Mucosa of rectum (tissue), 2 donors: ENCODE measurements at regions not wholly inside any gene's neighbourhood (a gene's known extent, or its start where the extent isn't known, plus 50 kb on each side); places are given as distances from the start of the nearest gene placed in this dataset.

ENCODE experiments used
- H3K27ac ChIP-seq, 2 donors: one replicate each; pipeline ENCODE4 v1.7.0; 2013; ENCODE audit warnings: inconsistent platforms in 2 of 2, low read depth in 2 of 2, low read length in 2 of 2
- H3K27me3 ChIP-seq, 2 donors: one replicate each; pipeline ENCODE4 v1.7.0; 2013; ENCODE audit warnings: low read length in 2 of 2; ENCODE audit not compliant: control insufficient read depth in 2 of 2, insufficient read depth in 2 of 2
- H3K36me3 ChIP-seq, 2 donors: one replicate each; pipeline ENCODE4 v1.7.0; 2013; ENCODE audit warnings: low read length in 2 of 2; ENCODE audit not compliant: control insufficient read depth in 2 of 2, insufficient read depth in 2 of 2
- H3K4me1 ChIP-seq, 2 donors: one replicate each; pipeline ENCODE4 v1.7.0; 2013; ENCODE audit warnings: low read length in 2 of 2, mild to moderate bottlenecking in 1 of 2; ENCODE audit not compliant: control insufficient read depth in 2 of 2, insufficient read depth in 2 of 2
- H3K4me3 ChIP-seq, 2 donors: one replicate each; pipeline ENCODE4 v1.7.0; 2013; ENCODE audit warnings: low read length in 2 of 2
- H3K9ac ChIP-seq, 2 donors: one replicate each; pipeline ENCODE4 v1.7.0; 2013; ENCODE audit warnings: low read length in 2 of 2, low read depth in 1 of 2, mild to moderate bottlenecking in 1 of 2
- H3K9me3 ChIP-seq, 2 donors: one replicate each; pipeline ENCODE4 v1.7.0; 2013; ENCODE audit warnings: low read length in 2 of 2; ENCODE audit not compliant: control insufficient read depth in 2 of 2
- donor health status: healthy.
- donor health status: Normal muscosa, but diverticular disease.

- Histone ChIP-seq H3K4me1 (no peaks in the 10 kb centered on the region), H3K36me3 (no peaks in the 10 kb centered on the region), H3K4me3 (no peak overlapping the region), H3K9me3 (no peaks in the 10 kb centered on the region), H3K27ac (no peak overlapping the region), H3K9ac (no peak overlapping the region), H3K27me3 (peaks cover 0 to 2% of the 10 kb centered on the region in 2 donors)
These were observed 382.2 kb downstream of the FUT8 start for GRCh38 chr14:65794674-65795279.

DNA sequence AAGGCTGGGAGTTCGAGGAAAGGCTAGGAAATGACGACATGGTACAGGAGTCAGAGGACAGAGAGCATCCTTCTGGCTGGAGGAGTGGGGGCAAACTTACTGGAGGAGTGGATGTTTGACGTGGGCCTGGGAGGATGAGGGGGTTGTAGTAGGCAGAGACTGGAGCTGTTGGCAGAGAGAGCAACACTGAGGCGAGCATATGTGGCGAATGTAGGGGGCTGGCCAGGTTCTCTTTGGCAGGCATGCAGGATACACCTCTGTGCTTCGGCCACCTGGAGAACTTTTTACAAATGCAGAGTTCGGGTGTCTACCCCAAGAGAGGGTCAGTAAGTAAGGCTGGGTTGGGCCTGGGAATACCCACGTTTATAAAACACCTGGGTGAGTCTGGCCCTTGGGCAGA, 385.7 kb downstream of the FUT8 start:
- Histone ChIP-seq H3K4me3 (no peak overlapping the region), H3K9me3 (no peaks in the 10 kb centered on the region), H3K27me3 (peaks cover 0 to 2% of the 10 kb centered on the region in 2 donors), H3K9ac (no peak overlapping the region), H3K27ac (no peak overlapping the region), H3K36me3 (no peaks in the 10 kb centered on the region), H3K4me1 (no peaks in the 10 kb centered on the region)

GRCh38 chr14:65800694-65801093, 388.2 kb downstream of the FUT8 start:
- no peak overlapping the region for H3K9ac ChIP-seq

GRCh38 chr14:65802196-65802595, 389.7 kb downstream of the FUT8 start:
- Histone ChIP-seq H3K4me1 (no peaks in the 10 kb centered on the region), H3K4me3 (no peak overlapping the region), H3K27ac (no peak overlapping the region), H3K9ac (no peak overlapping the region), H3K27me3 (no peaks in the 10 kb centered on the region), H3K9me3 (no peaks in the 10 kb centered on the region), H3K36me3 (no peaks in the 10 kb centered on the region)

More at GRCh38 chr14:65800694-65801093, 388.2 kb downstream of the FUT8 start:
- no peak overlapping the region for H3K4me3 ChIP-seq
- H3K27ac ChIP-seq = no peak overlapping the region
- H3K36me3 ChIP-seq = no peaks in the 10 kb centered on the region
- H3K27me3 ChIP-seq = no peaks in the 10 kb centered on the region
- H3K4me1 ChIP-seq = no peaks in the 10 kb centered on the region
- no peaks in the 10 kb centered on the region for H3K9me3 ChIP-seq

GRCh38 chr14:65803885-65804284, 391.4 kb downstream of the FUT8 start:
- Histone ChIP-seq H3K27ac (no peak overlapping the region), H3K4me1 (no peaks in the 10 kb centered on the region), H3K27me3 (no peaks in the 10 kb centered on the region), H3K9ac (no peak overlapping the region), H3K4me3 (no peak overlapping the region), H3K36me3 (no peaks in the 10 kb centered on the region), H3K9me3 (peaks cover 0 to 4% of the 10 kb centered on the region in 2 donors)

DNA sequence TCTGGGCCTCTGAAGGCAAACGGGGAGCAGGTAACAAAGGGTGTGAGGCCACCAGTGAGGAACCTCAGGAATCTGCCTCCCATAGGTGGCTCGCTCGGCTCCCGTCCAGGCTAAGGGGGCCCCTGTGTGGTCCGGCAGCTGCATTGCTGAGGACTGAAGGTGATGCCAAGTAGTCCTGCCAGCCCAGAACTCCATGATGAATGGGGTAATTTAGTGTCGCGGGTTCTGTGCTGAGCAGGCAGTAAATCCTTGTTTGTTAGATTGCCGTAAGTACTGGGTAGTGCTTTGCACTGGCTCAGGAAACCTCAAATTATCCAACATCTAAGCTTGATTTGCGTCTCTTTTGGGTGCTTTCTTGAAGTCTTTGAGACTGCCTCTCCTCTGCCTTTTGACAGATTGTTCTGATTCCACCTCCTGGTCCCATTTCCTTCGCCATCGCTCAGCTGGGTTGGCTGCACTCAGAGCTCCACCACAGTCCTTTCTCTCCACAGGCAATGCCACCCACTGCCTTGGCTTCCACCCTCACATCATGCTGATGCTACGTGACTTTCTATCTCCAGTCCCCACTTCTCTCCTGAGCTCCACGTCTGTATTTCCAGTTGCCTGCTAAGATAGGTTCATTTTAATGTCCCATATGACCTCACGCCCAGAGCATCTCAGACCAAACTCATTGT, 392.0 kb downstream of the FUT8 start:
- no peaks in the 10 kb centered on the region for H3K4me1 ChIP-seq
- H3K9me3 ChIP-seq = peaks cover 0 to 8% of the 10 kb centered on the region in 2 donors

GRCh38 chr14:65805113-65805473, 392.6 kb downstream of the FUT8 start:
- no peak overlapping the region for H3K9ac ChIP-seq
- no peak overlapping the region for H3K4me3 ChIP-seq
- H3K27ac ChIP-seq = no peak overlapping the region
- H3K27me3 ChIP-seq = no peaks in the 10 kb centered on the region
- H3K9me3 ChIP-seq = peaks cover 0 to 8% of the 10 kb centered on the region in 2 donors
- no peaks in the 10 kb centered on the region for H3K4me1 ChIP-seq
- no peaks in the 10 kb centered on the region for H3K36me3 ChIP-seq

More for the DNA sequence above, 392.0 kb downstream of the FUT8 start:
- no peaks in the 10 kb centered on the region for H3K27me3 ChIP-seq
- no peak overlapping the region for H3K4me3 ChIP-seq
- H3K9ac ChIP-seq = no peak overlapping the region
- no peaks in the 10 kb centered on the region for H3K36me3 ChIP-seq
- H3K27ac ChIP-seq = no peak overlapping the region

GRCh38 chr14:65808390-65808789, 395.9 kb downstream of the FUT8 start:
- H3K9ac ChIP-seq = no peak overlapping the region
- no peaks in the 10 kb centered on the region for H3K36me3 ChIP-seq
- H3K4me3 ChIP-seq = no peak overlapping the region
- no peaks in the 10 kb centered on the region for H3K4me1 ChIP-seq
- no peaks in the 10 kb centered on the region for H3K27me3 ChIP-seq
- no peak overlapping the region for H3K27ac ChIP-seq
- peaks cover 0 to 8% of the 10 kb centered on the region in 2 donors for H3K9me3 ChIP-seq

- no peaks in the 10 kb centered on the region for H3K36me3 ChIP-seq
- H3K4me3 ChIP-seq = no peak overlapping the region
- no peaks in the 10 kb centered on the region for H3K27me3 ChIP-seq
- peaks cover 0 to 8% of the 10 kb centered on the region in 2 donors for H3K9me3 ChIP-seq
- H3K9ac ChIP-seq = no peak overlapping the region
- no peaks in the 10 kb centered on the region for H3K4me1 ChIP-seq
- H3K27ac ChIP-seq = no peak overlapping the region
These were observed 397.8 kb downstream of the FUT8 start for GRCh38 chr14:65810322-65810721.

DNA sequence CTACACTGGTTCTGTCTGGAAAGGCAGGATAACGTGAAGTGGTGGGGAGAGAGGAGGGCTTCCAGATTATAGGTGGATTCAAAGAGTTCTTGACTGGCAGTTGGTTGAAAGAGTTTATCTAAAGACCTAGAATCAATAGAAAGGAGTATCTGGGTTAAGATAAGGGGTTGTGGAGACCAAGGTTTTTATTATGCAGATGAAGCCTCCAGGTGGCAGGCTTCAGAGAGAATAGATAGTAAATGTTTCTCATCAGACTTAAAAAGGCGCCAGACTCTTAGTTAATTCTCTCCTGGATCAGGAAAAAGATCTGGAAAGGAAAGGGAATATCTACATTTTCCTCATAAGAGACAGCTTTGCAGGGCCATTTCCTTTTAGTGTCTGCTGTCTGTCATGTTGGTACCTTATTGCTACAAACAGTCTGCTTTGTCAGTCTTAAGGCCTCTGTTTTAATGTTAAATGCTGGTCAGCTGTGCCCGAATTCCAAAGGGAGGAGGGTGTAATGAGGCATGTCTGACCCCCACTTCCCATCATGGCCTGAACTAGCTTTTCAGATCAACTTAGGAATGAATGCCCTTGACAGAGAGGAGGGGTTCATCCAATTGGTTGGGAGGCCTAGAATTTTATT, 401.3 kb downstream of the FUT8 start:
- Histone ChIP-seq H3K9me3 (peaks cover 0 to 3% of the 10 kb centered on the region in 2 donors), H3K4me1 (no peaks in the 10 kb centered on the region), H3K27me3 (no peaks in the 10 kb centered on the region), H3K27ac (no peak overlapping the region), H3K9ac (no peak overlapping the region), H3K4me3 (no peak overlapping the region), H3K36me3 (no peaks in the 10 kb centered on the region)
